ENCODE measurements at regions not wholly inside any gene's neighbourhood (a gene's known extent, or its start where the extent isn't known, plus 50 kb on each side); places are given as distances from the start of the nearest gene placed in this dataset.

DNA sequence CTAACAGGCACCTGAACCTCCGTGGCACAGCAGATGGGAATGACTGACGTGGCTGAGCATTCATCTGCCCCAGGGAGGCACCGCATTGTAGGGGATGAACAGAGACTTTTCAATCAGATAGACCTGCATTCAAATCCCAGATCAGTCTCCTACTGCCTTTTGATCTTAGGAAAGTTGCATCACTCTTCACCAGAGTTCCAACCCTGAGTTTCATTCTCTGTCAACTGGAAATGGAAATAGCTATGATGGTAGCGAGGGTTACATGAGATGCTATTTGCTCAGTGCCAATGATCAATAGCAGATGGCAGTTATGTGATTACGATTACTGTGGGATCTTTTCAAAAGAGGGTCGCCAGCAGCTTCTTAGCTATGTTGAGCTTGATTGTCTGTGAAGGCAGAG lies 189.3 kb upstream of the RFC3 start:
- DNase-seq (ENCODE audit: low read depth), result no peak

GRCh38 chr13:33629605-33630360 lies 188.2 kb upstream of the RFC3 start:
- DNase-seq (ENCODE audit: low read depth), result no peak

GRCh38 chr13:33633701-33634545 lies 184.0 kb upstream of the RFC3 start:
- peak; percentile 38 for DNase-seq (ENCODE audit: low read depth)

DNA sequence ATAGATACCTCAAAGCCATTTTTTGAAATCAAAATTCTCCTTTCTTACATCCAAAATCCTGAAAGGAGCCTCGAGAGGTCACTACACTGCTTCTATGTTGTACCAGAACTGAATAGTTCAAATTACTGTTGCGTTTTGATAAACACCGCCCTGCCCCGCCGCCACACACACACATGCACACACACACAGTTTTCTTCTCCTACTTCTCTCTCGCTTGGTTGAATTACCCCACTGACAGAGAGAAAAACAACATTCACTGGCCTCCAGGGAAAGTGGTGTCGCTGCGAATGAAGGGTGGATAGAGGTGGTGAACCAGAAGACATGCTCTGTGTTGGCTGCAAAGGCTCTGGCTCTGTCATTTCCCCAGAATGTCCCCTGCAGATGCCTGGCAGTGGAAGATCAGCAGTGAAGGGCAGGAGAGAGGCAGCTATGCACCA lies 183.4 kb upstream of the RFC3 start:
- no peak for DNase-seq (ENCODE audit: low read depth)

DNA sequence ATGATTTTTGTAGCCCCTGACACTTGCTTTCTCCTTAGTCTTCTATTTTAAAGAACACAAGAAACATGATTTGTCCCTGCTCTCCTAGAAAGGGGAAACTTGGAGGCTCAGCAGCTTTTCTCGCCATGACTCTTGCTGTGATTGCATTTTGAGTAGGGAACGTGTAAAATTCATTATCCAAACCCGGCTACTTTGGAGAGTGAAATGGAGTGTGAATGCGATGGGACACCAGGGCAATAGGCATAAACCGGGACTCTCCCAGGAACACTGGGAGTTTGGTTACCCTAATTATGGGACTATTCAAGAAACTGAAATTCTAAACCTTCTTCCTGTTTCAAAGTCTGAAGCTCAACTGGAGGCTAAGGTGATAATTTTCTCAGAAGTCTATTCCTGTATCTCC lies 181.7 kb upstream of the RFC3 start:
- no peak for DNase-seq (ENCODE audit: low read depth)

- peak; percentile 30 for DNase-seq (ENCODE audit: low read depth)
Measured at GRCh38 chr13:33636955-33637670, 180.8 kb upstream of the RFC3 start.

GRCh38 chr13:33637978-33638743 lies 179.8 kb upstream of the RFC3 start:
- DNase-seq (ENCODE audit: low read depth), result peak; percentile 62

- DNase-seq (ENCODE audit: low read depth), result no peak
Measured at GRCh38 chr13:33639158-33639557, 178.8 kb upstream of the RFC3 start.

DNA sequence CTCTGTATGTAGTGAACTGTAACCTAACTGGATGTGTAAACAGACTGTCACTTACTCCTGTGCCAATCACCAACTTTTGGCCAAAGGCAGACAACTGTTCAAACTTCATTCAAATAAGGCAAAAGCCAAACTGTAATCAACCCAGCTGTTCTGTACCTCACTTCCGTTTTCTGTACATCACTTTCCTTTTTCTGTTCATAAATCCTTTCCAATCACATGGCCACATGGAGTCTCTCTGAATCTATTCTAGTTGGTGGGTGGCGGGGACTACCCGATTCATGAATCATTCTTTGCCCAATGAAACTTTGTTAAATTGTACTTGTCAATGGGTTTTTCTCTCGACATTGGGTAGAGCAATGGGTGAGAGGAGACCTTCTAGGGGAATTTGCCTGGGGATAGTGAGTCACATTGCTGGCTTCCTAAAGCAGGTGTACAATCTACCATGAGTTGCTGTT lies 178.3 kb upstream of the RFC3 start:
- DNase-seq (ENCODE audit: low read depth), result no peak

- DNase-seq (ENCODE audit: low read depth), result no peak
Measured at GRCh38 chr13:33640832-33641231, 177.1 kb upstream of the RFC3 start.

DNA sequence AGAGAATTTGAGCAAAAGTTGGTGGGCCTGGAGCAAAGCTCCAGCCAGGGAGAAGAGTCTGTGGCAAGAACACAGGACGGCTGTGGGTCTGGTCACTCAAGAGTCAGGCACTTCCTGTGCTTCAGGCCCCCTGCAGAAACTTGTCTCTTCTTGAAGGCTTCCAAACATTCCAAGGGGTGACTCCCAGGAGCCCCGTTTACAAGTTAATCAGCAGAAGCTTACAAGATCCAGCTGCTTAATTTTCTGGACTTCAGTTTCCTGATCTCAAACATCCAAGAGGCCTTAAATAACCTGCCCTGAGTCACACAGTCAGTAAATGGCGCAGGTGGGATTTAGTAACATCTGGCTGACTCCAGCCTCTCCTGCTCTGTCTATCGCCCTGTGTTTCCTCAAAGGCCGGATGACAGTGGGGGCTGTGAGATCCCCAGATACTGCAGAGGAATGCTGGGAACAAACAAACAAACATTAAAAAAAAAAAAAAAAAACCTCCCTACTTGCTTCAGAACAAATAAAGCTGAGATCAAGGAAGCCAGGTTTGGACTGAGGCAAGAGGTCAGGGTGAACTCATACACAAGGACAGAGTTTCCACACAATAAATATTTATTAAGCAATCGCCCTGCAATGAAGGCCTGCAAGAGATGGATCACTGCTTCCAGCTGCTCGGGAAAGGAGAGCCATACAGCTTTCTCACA lies 175.4 kb upstream of the RFC3 start:
- DNase-seq (ENCODE audit: low read depth), result peak; percentile 45

DNA sequence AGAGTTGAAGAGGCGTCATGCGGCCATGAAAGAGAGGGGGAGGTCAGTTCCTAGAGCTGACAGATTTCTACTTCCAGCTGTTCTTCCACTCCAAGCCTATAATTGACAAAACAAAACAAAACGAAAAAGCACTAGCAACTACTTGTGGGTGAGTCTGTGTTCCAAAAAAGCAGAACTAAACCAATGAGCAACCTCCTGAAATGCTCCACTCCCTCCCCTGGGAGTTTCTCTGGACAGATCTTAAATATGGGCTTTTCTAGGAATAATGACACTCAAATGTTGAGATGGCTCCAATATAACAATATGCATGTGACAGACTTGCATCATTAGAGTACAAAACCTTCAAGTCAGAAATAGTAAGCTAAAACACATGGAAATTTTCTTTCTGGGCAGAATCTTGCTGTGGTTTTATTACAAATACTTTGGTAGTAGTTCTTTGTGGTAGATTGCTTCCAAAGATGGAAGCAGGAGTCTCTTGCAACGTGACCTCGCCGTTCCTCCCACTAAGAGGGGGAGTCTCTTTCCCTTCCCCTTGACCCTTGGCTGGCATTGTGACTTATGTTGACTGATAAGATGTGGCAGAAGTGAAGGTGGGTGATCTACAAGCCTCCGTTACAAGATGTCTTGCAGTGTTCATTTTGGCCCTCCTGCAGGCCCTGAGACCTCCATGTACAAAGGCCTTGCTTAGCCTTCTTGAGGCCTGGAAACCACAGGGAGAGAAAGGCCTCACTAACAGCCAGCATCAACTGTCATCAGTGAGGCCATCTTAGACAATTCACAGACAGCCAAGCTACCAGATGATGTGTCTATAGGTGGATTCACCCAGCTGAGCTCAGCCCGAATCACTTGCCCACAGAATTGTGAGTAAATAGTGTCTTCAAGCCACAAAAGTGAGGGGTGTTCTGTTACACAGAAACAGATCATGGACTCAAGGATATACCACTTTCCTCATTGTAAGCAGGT lies 173.1 kb upstream of the RFC3 start:
- no peak for DNase-seq (ENCODE audit: low read depth)

- DNase-seq (ENCODE audit: low read depth), result no peak
Measured at GRCh38 chr13:33645591-33646554, 172.1 kb upstream of the RFC3 start.

GRCh38 chr13:33649212-33649878 lies 168.6 kb upstream of the RFC3 start:
- DNase-seq (ENCODE audit: low read depth), result peak; percentile 32

DNA sequence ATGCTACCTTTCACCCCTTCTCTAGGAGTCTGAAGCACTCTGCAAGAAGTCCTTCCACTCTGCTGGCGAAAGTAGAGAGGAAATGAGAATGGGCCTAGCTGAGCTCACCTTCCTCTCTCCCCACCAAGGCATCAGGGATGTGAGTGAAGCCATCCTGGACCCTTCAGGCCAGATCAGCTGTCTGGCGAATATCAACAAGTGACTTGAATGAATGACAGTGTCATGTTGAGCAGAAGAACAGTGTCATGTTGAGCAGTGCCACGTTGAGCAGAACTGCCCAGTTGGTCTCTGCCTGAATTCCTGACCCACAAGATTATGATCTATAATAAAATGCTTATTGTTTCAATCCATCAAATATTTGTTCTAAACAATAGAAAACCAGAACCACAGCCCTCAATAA lies 166.2 kb upstream of the RFC3 start:
- no peak for DNase-seq (ENCODE audit: low read depth)

- no peak for DNase-seq (ENCODE audit: low read depth)
Measured at GRCh38 chr13:33657274-33657673, 160.7 kb upstream of the RFC3 start.

GRCh38 chr13:33659466-33659865 lies 158.5 kb upstream of the RFC3 start:
- no peak for DNase-seq (ENCODE audit: low read depth)

GRCh38 chr13:33659894-33660293 lies 158.1 kb upstream of the RFC3 start:
- DNase-seq (ENCODE audit: low read depth), result no peak
